ENCODE measurements at regions not wholly inside any gene's neighbourhood (a gene's known extent, or its start where the extent isn't known, plus 50 kb on each side); places are given as distances from the start of the nearest gene placed in this dataset.

DNA sequence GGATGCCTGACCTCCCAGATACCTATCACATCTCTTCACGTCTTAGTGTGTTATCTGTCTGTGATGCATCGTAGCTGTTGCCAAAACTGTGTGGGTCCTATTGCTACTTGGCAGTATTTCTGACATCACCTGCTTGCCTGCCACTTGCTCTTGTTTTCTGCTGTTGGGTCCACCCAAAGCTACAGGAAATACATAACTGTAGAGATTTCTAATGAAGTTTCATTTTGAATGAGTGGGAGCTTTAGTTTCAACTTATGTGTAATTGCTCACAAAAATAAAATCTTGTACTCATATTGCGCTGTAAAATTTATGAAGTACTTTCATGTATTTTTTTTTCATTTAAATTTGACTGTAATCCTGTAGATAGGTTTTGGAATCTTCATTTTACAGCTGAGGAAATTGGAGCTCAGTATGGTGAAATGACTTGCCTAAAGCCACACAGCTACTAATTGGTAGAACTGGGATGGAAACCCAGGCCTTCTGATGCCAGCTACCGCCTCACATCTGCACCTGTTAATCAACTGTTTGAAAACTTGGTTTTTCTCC is 113.6 kb upstream of the MAN1A1 start:
- Mint-ChIP-seq H3K27ac (no peak overlapping the region), H3K4me1 (peaks cover 0 to 2% of the 10 kb centered on the region in 2 experiments; a peak in 1 of 4 replicates), H3K36me3 (ENCODE audit: insufficient read depth in 1 of 3, low read depth in 3 of 3) (peaks cover 0 to 4% (median 2%) of the 10 kb centered on the region in 3 experiments; a peak in 2 of 7 replicates), H3K9me3 (peaks cover 5% of the 10 kb centered on the region in 2 experiments; a peak in 4 of 5 replicates), H3K27me3 (ENCODE audit: low read depth) (no peaks in the 10 kb centered on the region), H3K4me3 (no peak overlapping the region)
- Histone ChIP-seq H3K4ac (ENCODE audit: low read depth, low read length) (no peak overlapping the region), H2BK120ac (ENCODE audit: low read depth, low read length, poor library complexity, severe bottlenecking) (no peak overlapping the region), H4K8ac (replicated peaks; ENCODE audit: insufficient read length, low read depth, low read length) (no peak overlapping the region), H3K27me3 (ENCODE audit: insufficient read depth, low read length) (no peaks in the 10 kb centered on the region), H2BK5ac (ENCODE audit: insufficient read length, low read length) (no peak overlapping the region), H2AK5ac (ENCODE audit: insufficient read length, low read length) (no peak overlapping the region), H3T11ph (ENCODE audit: low read length) (no peak overlapping the region), H3K14ac (ENCODE audit: insufficient read depth, low read length) (no peak overlapping the region; the same call in 1 of the 2 replicates), H3K79me2 (ENCODE audit: insufficient read depth, low read length) (no peaks in the 10 kb centered on the region), H2BK12ac (ENCODE audit: insufficient read length, low read depth, low read length) (no peak overlapping the region), H3K9me3 (ENCODE audit: control insufficient read depth, low read depth, low read length) (no peaks in the 10 kb centered on the region), H3K4me1 (ENCODE audit: insufficient read depth, low read length) (no peaks in the 10 kb centered on the region), H3K18ac (ENCODE audit: insufficient read length, low read depth, low read length) (no peak overlapping the region), H3K79me1 (ENCODE audit: insufficient read depth, low read depth, low read length, poor library complexity, severe bottlenecking) (no peaks in the 10 kb centered on the region), H4K91ac (ENCODE audit: insufficient read length, low read depth, low read length) (no peak overlapping the region), H4K5ac (ENCODE audit: insufficient read length, low read depth, low read length) (no peak overlapping the region), H2BK15ac (ENCODE audit: low read depth, low read length) (no peak overlapping the region), H2BK20ac (ENCODE audit: low read depth, low read length, poor library complexity, severe bottlenecking) (no peak overlapping the region), H3K27ac (ENCODE audit: insufficient read length, low read depth, low read length) (no peak overlapping the region), H3K9ac (ENCODE audit: extremely low read depth, insufficient read length, low read length) (no peak overlapping the region), H3K56ac (ENCODE audit: insufficient read length, low read depth, low read length) (no peak overlapping the region), H4K20me1 (ENCODE audit: control insufficient read depth, insufficient read depth, insufficient read length) (no peaks in the 10 kb centered on the region), H3K23me2 (ENCODE audit: insufficient read length, low read depth, low read length, poor library complexity, severe bottlenecking) (no peaks in the 10 kb centered on the region), H2AFZ (ENCODE audit: low read length) (no peak overlapping the region), H3K4me2 (ENCODE audit: insufficient read depth, insufficient read length, low read length) (no peak overlapping the region), H3K23ac (ENCODE audit: insufficient read length, low read depth, low read length) (no peak overlapping the region)
- WGBS (ENCODE audit: extremely low coverage, insufficient read length, low lambda C conversion rate) = no CpG with 5 or more reads among the region's 4 CpGs
- no peak for TF ChIP-seq CTCF (conservative IDR thresholded peaks at IDR 0.05)
- DNase-seq = no peak

Data from H9 (cell line).